GM21381 (cell line): ENCODE measurements at regions not wholly inside any gene's neighbourhood (a gene's known extent, or its start where the extent isn't known, plus 50 kb on each side); places are given as distances from the start of the nearest gene placed in this dataset.
"Not testable (repeated sequence)": the region's sequence is repeated elsewhere in the genome, so short reads cannot be mapped to it uniquely, and the experiment has no call there.

Experiments used
- ATAC-seq: cut with Tn5 transposase; IDR thresholded peaks from one replicate; pipeline ENCODE4 v1.9.1; 2021; ENCODE audit warnings: mild to moderate bottlenecking, moderate library complexity; ENCODE audit not compliant: unreplicated experiment

- ATAC-seq = not testable (repeated sequence)
These were observed 123.2 kb upstream of the MTLN start for GRCh38 chr2:110335415-110336049.

- ATAC-seq = not testable (repeated sequence)
These were observed 121.1 kb upstream of the MTLN start for GRCh38 chr2:110333114-110334095.

- ATAC-seq = not testable (repeated sequence)
These were observed 119.3 kb upstream of the MTLN start for GRCh38 chr2:110331625-110332024.

GRCh38 chr2:110329760-110330159, 117.4 kb upstream of the MTLN start:
- ATAC-seq = not testable (repeated sequence)

GRCh38 chr2:110329158-110329557, 116.8 kb upstream of the MTLN start:
- not testable (repeated sequence) for ATAC-seq

GRCh38 chr2:110328677-110329076, 116.3 kb upstream of the MTLN start:
- ATAC-seq = not testable (repeated sequence)

GRCh38 chr2:110323832-110324231, 111.5 kb upstream of the MTLN start:
- ATAC-seq = not testable (repeated sequence)

GRCh38 chr2:110322535-110322934, 110.2 kb upstream of the MTLN start:
- ATAC-seq = not testable (repeated sequence)

GRCh38 chr2:110320834-110321563, 108.7 kb upstream of the MTLN start:
- not testable (repeated sequence) for ATAC-seq

GRCh38 chr2:110318898-110319297, 106.6 kb upstream of the MTLN start:
- not testable (repeated sequence) for ATAC-seq

GRCh38 chr2:110317377-110317776, 105.0 kb upstream of the MTLN start:
- not testable (repeated sequence) for ATAC-seq

- ATAC-seq = not testable (repeated sequence)
These were observed 103.9 kb upstream of the MTLN start for GRCh38 chr2:110316051-110316865.

GRCh38 chr2:110315054-110315820, 102.9 kb upstream of the MTLN start:
- ATAC-seq = not testable (repeated sequence)

- not testable (repeated sequence) for ATAC-seq
These were observed 102.1 kb upstream of the MTLN start for GRCh38 chr2:110314472-110314871.

GRCh38 chr2:110313032-110313431, 100.7 kb upstream of the MTLN start:
- not testable (repeated sequence) for ATAC-seq

- ATAC-seq = not testable (repeated sequence)
These were observed 99.5 kb upstream of the MTLN start for GRCh38 chr2:110311713-110312444.

GRCh38 chr2:110310988-110311475, 98.7 kb upstream of the MTLN start:
- not testable (repeated sequence) for ATAC-seq

GRCh38 chr2:110308728-110309127, 96.4 kb upstream of the MTLN start:
- ATAC-seq = not testable (repeated sequence)

GRCh38 chr2:110292807-110293206, 80.5 kb upstream of the MTLN start:
- not testable (repeated sequence) for ATAC-seq
